ENCODE measurements at regions not wholly inside any gene's neighbourhood (a gene's known extent, or its start where the extent isn't known, plus 50 kb on each side); places are given as distances from the start of the nearest gene placed in this dataset.

DNA sequence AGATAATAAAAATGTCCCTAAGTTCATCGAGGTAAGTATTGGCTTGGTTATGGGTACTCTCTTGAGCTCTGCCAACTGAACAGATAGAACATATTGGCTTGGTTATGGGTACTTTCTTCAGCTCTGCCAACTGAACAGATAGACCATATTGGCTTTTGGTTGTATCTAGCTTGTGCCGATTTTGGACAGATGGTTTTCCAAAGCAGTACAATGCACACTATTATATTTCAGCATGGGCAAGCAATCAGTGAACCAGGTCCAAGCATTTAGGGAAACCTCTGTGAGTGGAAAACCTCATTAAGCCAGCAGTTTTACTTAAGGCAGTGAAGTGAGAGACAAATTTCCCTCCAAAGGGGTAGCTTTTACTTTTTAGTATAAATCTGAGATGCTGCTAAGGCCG, 1440.5 kb upstream of the SPRY2 start:
- Histone ChIP-seq H3K27me3 (ENCODE audit: insufficient read depth, poor library complexity, severe bottlenecking) (no peaks in the 10 kb centered on the region), H3K27ac (ENCODE audit: poor library complexity, severe bottlenecking) (no peak overlapping the region), H3K36me3 (ENCODE audit: low read depth) (no peaks in the 10 kb centered on the region), H3K4me3 (ENCODE audit: severe bottlenecking) (no peak overlapping the region), H3K4me1 (ENCODE audit: insufficient read depth, poor library complexity, severe bottlenecking) (no peaks in the 10 kb centered on the region), H3K9me3 (ENCODE audit: severe bottlenecking) (no peaks in the 10 kb centered on the region)
- ATAC-seq (ENCODE audit: low read depth): no peak
- no peak for DNase-seq (ENCODE audit: low spot score)
- TF ChIP-seq, protein P1, sequence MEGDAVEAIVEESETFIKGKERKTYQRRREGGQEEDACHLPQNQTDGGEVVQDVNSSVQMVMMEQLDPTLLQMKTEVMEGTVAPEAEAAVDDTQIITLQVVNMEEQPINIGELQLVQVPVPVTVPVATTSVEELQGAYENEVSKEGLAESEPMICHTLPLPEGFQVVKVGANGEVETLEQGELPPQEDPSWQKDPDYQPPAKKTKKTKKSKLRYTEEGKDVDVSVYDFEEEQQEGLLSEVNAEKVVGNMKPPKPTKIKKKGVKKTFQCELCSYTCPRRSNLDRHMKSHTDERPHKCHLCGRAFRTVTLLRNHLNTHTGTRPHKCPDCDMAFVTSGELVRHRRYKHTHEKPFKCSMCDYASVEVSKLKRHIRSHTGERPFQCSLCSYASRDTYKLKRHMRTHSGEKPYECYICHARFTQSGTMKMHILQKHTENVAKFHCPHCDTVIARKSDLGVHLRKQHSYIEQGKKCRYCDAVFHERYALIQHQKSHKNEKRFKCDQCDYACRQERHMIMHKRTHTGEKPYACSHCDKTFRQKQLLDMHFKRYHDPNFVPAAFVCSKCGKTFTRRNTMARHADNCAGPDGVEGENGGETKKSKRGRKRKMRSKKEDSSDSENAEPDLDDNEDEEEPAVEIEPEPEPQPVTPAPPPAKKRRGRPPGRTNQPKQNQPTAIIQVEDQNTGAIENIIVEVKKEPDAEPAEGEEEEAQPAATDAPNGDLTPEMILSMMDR (IDR thresholded peaks at IDR 0.05; ENCODE audit: poor library complexity, severe bottlenecking): no peak

DNA sequence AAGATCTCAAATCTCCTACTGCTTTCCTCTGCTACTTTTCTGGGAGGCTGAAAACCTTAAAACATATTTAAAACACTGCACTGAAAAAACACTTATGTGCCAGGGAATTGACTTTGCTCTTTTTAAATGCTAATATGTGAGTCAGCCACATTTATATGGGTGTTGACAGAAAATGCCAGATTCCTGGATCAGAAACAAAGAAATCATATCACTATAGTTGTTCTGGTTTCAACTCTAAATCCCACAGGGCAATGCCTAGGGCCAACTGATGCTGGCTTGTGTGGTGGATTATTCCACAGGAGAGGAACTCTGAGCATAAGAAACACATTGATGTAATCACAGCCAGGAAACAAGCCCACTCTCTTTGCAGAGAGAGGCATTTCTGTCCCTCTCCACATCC, 1439.0 kb upstream of the SPRY2 start:
- no peaks in the 10 kb centered on the region for H3K9me3 ChIP-seq (ENCODE audit: severe bottlenecking)
- H3K4me1 ChIP-seq (ENCODE audit: insufficient read depth, poor library complexity, severe bottlenecking): no peaks in the 10 kb centered on the region
- H3K4me3 ChIP-seq (ENCODE audit: severe bottlenecking): no peak overlapping the region
- H3K36me3 ChIP-seq (ENCODE audit: low read depth): no peaks in the 10 kb centered on the region
- TF ChIP-seq, protein P1 (IDR thresholded peaks at IDR 0.05; ENCODE audit: poor library complexity, severe bottlenecking): no peak
- no peaks in the 10 kb centered on the region for H3K27me3 ChIP-seq (ENCODE audit: insufficient read depth, poor library complexity, severe bottlenecking)
- DNase-seq (ENCODE audit: low spot score) (no peak), ATAC-seq (ENCODE audit: low read depth) (no peak)
- H3K27ac ChIP-seq (ENCODE audit: poor library complexity, severe bottlenecking): no peak overlapping the region

- H3K9me3 ChIP-seq (ENCODE audit: severe bottlenecking): no peaks in the 10 kb centered on the region
- no peak for ATAC-seq (ENCODE audit: low read depth)
These were observed 1437.4 kb upstream of the SPRY2 start for GRCh38 chr13:81778350-81778749.

DNA sequence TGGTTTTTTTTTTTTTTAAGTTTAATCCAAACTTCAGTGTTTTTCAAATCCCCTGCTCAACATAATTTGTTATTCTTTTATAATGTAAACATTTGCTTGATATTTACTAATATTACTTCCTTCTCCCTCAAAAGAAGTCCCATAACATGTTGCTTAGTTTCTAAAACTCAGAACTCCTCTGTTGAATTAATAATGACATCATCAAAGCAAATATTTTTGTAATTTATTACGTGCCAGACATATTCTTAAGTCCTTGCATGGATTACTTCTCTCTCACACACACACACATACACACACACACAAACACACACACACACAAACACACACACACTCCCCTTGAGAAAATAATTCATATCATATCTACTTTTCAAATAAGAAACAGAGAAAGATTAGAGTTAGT, 1432.3 kb upstream of the SPRY2 start:
- no peak overlapping the region for H3K27ac ChIP-seq (ENCODE audit: poor library complexity, severe bottlenecking)
- no peaks in the 10 kb centered on the region for H3K4me1 ChIP-seq (ENCODE audit: insufficient read depth, poor library complexity, severe bottlenecking)
- no peak for ATAC-seq (ENCODE audit: low read depth)
- TF ChIP-seq, protein P1 (IDR thresholded peaks at IDR 0.05; ENCODE audit: poor library complexity, severe bottlenecking): no peak
- H3K4me3 ChIP-seq (ENCODE audit: severe bottlenecking): no peak overlapping the region
- no peaks in the 10 kb centered on the region for H3K27me3 ChIP-seq (ENCODE audit: insufficient read depth, poor library complexity, severe bottlenecking)
- H3K36me3 ChIP-seq (ENCODE audit: low read depth): no peaks in the 10 kb centered on the region
- H3K9me3 ChIP-seq (ENCODE audit: severe bottlenecking): no peaks in the 10 kb centered on the region
- DNase-seq (ENCODE audit: low spot score): no peak

More at GRCh38 chr13:81778350-81778749, 1437.4 kb upstream of the SPRY2 start:
- Histone ChIP-seq H3K36me3 (ENCODE audit: low read depth) (no peaks in the 10 kb centered on the region), H3K27me3 (ENCODE audit: insufficient read depth, poor library complexity, severe bottlenecking) (no peaks in the 10 kb centered on the region), H3K4me3 (ENCODE audit: severe bottlenecking) (no peak overlapping the region), H3K4me1 (ENCODE audit: insufficient read depth, poor library complexity, severe bottlenecking) (no peaks in the 10 kb centered on the region), H3K27ac (ENCODE audit: poor library complexity, severe bottlenecking) (no peak overlapping the region)
- no peak for DNase-seq (ENCODE audit: low spot score)
- TF ChIP-seq, protein P1 (IDR thresholded peaks at IDR 0.05; ENCODE audit: poor library complexity, severe bottlenecking): no peak

- TF ChIP-seq, protein P1 (IDR thresholded peaks at IDR 0.05; ENCODE audit: poor library complexity, severe bottlenecking): no peak
- no peaks in the 10 kb centered on the region for H3K36me3 ChIP-seq (ENCODE audit: low read depth)
- H3K4me1 ChIP-seq (ENCODE audit: insufficient read depth, poor library complexity, severe bottlenecking): no peaks in the 10 kb centered on the region
- H3K27ac ChIP-seq (ENCODE audit: poor library complexity, severe bottlenecking): no peak overlapping the region
- no peaks in the 10 kb centered on the region for H3K27me3 ChIP-seq (ENCODE audit: insufficient read depth, poor library complexity, severe bottlenecking)
- H3K9me3 ChIP-seq (ENCODE audit: severe bottlenecking): no peaks in the 10 kb centered on the region
- no peak for DNase-seq (ENCODE audit: low spot score)
- no peak for ATAC-seq (ENCODE audit: low read depth)
- H3K4me3 ChIP-seq (ENCODE audit: severe bottlenecking): no peak overlapping the region
These were observed 1431.0 kb upstream of the SPRY2 start for GRCh38 chr13:81771951-81772350.
